Smooth muscle cell of the brain vasculature (primary cell): ENCODE measurements at regions not wholly inside any gene's neighbourhood (a gene's known extent, or its start where the extent isn't known, plus 50 kb on each side); places are given as distances from the start of the nearest gene placed in this dataset.

Experiments used
- DNase-seq: peaks from one replicate; pipeline ENCODE4 v3.0.0-alpha.2; 2012; ENCODE audit warnings: low read depth, low spot score

GRCh38 chr6:55642366-55642765 lies 63.4 kb upstream of the HMGCLL1 start:
- no peak for DNase-seq

- peak; percentile 28 for DNase-seq
These were observed 57.6 kb upstream of the HMGCLL1 start for GRCh38 chr6:55636406-55637102.

GRCh38 chr6:55633471-55633870 lies 54.5 kb upstream of the HMGCLL1 start:
- no peak for DNase-seq

GRCh38 chr6:55632953-55633352 lies 54.0 kb upstream of the HMGCLL1 start:
- DNase-seq = no peak
